K562 (cell line): ENCODE measurements at regions not wholly inside any gene's neighbourhood (a gene's known extent, or its start where the extent isn't known, plus 50 kb on each side); places are given as distances from the start of the nearest gene placed in this dataset.

Experiments used
- ATAC-seq: fragments of 200-7000 bp; cut with Tn5 transposase; 3 replicates; pipeline ENCODE4 v1.9.1; 2020; ENCODE audit warnings: moderate library complexity
- BruUV-seq: library from RNA; stranded (reverse); fragments of 400-500 nt; replicated peaks from 2 replicates; lab custom pipeline; 2021; lab: Mats Ljungman, UMichigan
- CTCF ChIA-PET: fragments of 300-600 bp; formaldehyde crosslinking; extraction: SDS; loops from one replicate; lab custom pipeline; 2021; ENCODE audit warnings: low intra/inter-chr PET ratio; lab: Yijun Ruan, JAX
- POLR2A ChIA-PET: fragments of 300-600, 350-650 bp; sonication (Branson Sonifier 250); formaldehyde crosslinking; extraction: SDS; loops from one replicate; lab custom pipeline; 2021; ENCODE audit warnings: antibody characterized with exemption, inconsistent platforms; lab: Yijun Ruan, JAX
- DNase-seq, 4 experiments: peaks; one replicate each; pipeline versions ENCODE4 v3.0.0 to v3.0.0-alpha.2; 2011 to 2018; ENCODE audit warnings: low spot score in 3 of 4, mixed read lengths in 3 of 4; ENCODE audit errors: extremely low read depth in 1 of 4
- FAIRE-seq: peaks from 2 replicates; lab custom pipeline; 2011; peaks lifted over from hg19 to GRCh38; lab: Jason Lieb, UNC
- H2AFZ ChIP-seq: 2 replicates; pipeline ENCODE4 v1.6.0; 2011; ENCODE audit warnings: low read depth, low read length, control low read depth, inconsistent platforms
- H3K27ac ChIP-seq: fragments of 200-600 bp; 3 replicates; pipeline ENCODE4 v1.8.0; 2011; ENCODE audit warnings: low read depth, mild to moderate bottlenecking, control low read depth, inconsistent platforms, low read length, moderate library complexity, mixed read lengths; ENCODE audit errors: extremely low read depth
- H3K27me3 ChIP-seq, 2 experiments: fragments of 300-600 bp in 1 of 2; 2 replicates in 1 of 2; 3 replicates in 1 of 2; pipeline versions ENCODE4 v1.6.0 to v1.8.0; 2011; ENCODE audit warnings: inconsistent platforms in 2 of 2, low read length in 2 of 2, mild to moderate bottlenecking in 1 of 2, mixed read lengths in 1 of 2, moderate library complexity in 1 of 2; ENCODE audit not compliant: control insufficient read depth in 2 of 2, insufficient read depth in 2 of 2
- H3K36me3 ChIP-seq: fragments of 300-600 bp; 3 replicates; pipeline ENCODE4 v1.8.0; 2011; ENCODE audit warnings: mild to moderate bottlenecking, low read length, inconsistent platforms; ENCODE audit not compliant: control insufficient read depth, insufficient read depth
- H3K4me1 ChIP-seq, 2 experiments: fragments of 200-600 bp in 1 of 2; replicated peaks in 1 of 2; 2 replicates in 1 of 2; 3 replicates in 1 of 2; pipeline versions ENCODE4 v1.5.1 to v1.8.0; 2011; ENCODE audit warnings: inconsistent platforms in 2 of 2, low read length in 2 of 2, mild to moderate bottlenecking in 1 of 2, mixed read lengths in 1 of 2, moderate library complexity in 1 of 2; ENCODE audit not compliant: control insufficient read depth in 2 of 2, insufficient read depth in 2 of 2
- H3K4me2 ChIP-seq: 2 replicates; pipeline ENCODE4 v1.6.1; 2011; ENCODE audit warnings: low read length, control low read depth, inconsistent platforms, mixed read lengths; ENCODE audit not compliant: insufficient read depth
- H3K4me3 ChIP-seq: fragments of 200-600 bp; sonication (generic), shearing (Covaris generic); 2 replicates; pipeline ENCODE4 v1.5.1; 2016; ENCODE audit warnings: control low read depth, inconsistent platforms
- H3K79me2 ChIP-seq: fragments of 200-600 bp; 3 replicates; pipeline ENCODE4 v1.8.0; 2011; ENCODE audit warnings: low read length, inconsistent platforms; ENCODE audit not compliant: control insufficient read depth, insufficient read depth
- H3K9ac ChIP-seq, 2 experiments: 2 replicates each; pipeline versions ENCODE4 v1.6.0 to v1.6.1; 2011; ENCODE audit warnings: low read depth in 2 of 2, low read length in 2 of 2, control low read depth in 1 of 2, inconsistent platforms in 1 of 2, mild to moderate bottlenecking in 1 of 2, mixed read lengths in 1 of 2; ENCODE audit not compliant: insufficient read depth in 1 of 2
- H3K9me1 ChIP-seq: one replicate; pipeline ENCODE4 v1.6.0; 2011; ENCODE audit warnings: inconsistent platforms, mild to moderate bottlenecking, low read length, moderate library complexity; ENCODE audit not compliant: control insufficient read depth, insufficient read depth
- H3K9me3 ChIP-seq: replicated peaks from 2 replicates; pipeline ENCODE4 v1.5.1; 2011; ENCODE audit warnings: low read depth, low read length, inconsistent platforms; ENCODE audit not compliant: control insufficient read depth, insufficient read depth
- H4K20me1 ChIP-seq: replicated peaks from 2 replicates; pipeline ENCODE4 v1.6.1; 2011; ENCODE audit warnings: low read length, inconsistent platforms, mixed read lengths; ENCODE audit not compliant: control insufficient read depth, insufficient read depth
- ARID2 ChIP-seq: fragments of 450-650 bp; IDR thresholded peaks from 2 replicates; pipeline ENCODE4 v1.6.1; 2017; ENCODE audit warnings: antibody characterized with exemption, mild to moderate bottlenecking
- CEBPZ ChIP-seq: fragments of 150-350 bp; IDR thresholded peaks from 2 replicates; pipeline ENCODE4 v1.6.1; 2014; ENCODE audit warnings: low read depth, mild to moderate bottlenecking, low read length, borderline replicate concordance
- CREBBP ChIP-seq: IDR thresholded peaks from one replicate; pipeline ENCODE4 v1.6.1; 2012; ENCODE audit warnings: low read depth, mild to moderate bottlenecking, control low read depth, inconsistent platforms, low read length
- GABPB1 ChIP-seq: sonication (generic); formaldehyde crosslinking; IDR thresholded peaks from 2 replicates; pipeline ENCODE4 v1.8.0; 2022; ENCODE audit warnings: mild to moderate bottlenecking, missing genetic modification reagents
- GATAD2B ChIP-seq: fragments of 450-650 bp; IDR thresholded peaks from 2 replicates; pipeline ENCODE4 v1.6.1; 2017; ENCODE audit warnings: mild to moderate bottlenecking, borderline replicate concordance
- HDGF ChIP-seq: fragments of 450-650 bp; IDR thresholded peaks from 2 replicates; pipeline ENCODE4 v1.6.1; 2016
- MXI1 ChIP-seq: IDR thresholded peaks from 2 replicates; pipeline ENCODE4 v1.6.1; 2011; ENCODE audit warnings: low read depth, mild to moderate bottlenecking, improper control_type of control experiment, low read length
- PTRF ChIP-seq: fragments of 450-650 bp; IDR thresholded peaks from 2 replicates; pipeline ENCODE4 v1.6.1; 2016; ENCODE audit warnings: mild to moderate bottlenecking, missing genetic modification characterization, missing compliant biosample characterization
- RNF2 ChIP-seq: sonication (generic); IDR thresholded peaks from 2 replicates; pipeline ENCODE4 v1.6.1; 2016
- SAP30 ChIP-seq: fragments of 200-600 bp; sonication (generic); IDR thresholded peaks from 2 replicates; pipeline ENCODE4 v1.6.1; 2012; ENCODE audit warnings: borderline replicate concordance, low read depth, mild to moderate bottlenecking, moderate library complexity, low read length, control low read depth, inconsistent platforms; ENCODE audit not compliant: insufficient read depth, poor library complexity, severe bottlenecking
- SIX5 ChIP-seq, 2 experiments: IDR thresholded peaks; 2 replicates each; pipeline ENCODE4 v1.6.1; 2011; ENCODE audit warnings: low read length in 2 of 2, borderline replicate concordance in 1 of 2, low read depth in 1 of 2, mild to moderate bottlenecking in 1 of 2, moderate library complexity in 1 of 2; ENCODE audit not compliant: insufficient read depth in 1 of 2
- SREBF1 ChIP-seq: fragments of 150-350 bp; IDR thresholded peaks from 2 replicates; pipeline ENCODE4 v1.6.1; 2014; ENCODE audit warnings: antibody characterized with exemption, low read depth, low read length, borderline replicate concordance
- TCFL5 ChIP-seq: fragments of 250-450 bp; sonication (Bioruptor Pico); conservative IDR thresholded peaks from 2 replicates; pipeline ENCODE4 v1.6.1; 2021; ENCODE audit warnings: mild to moderate bottlenecking, moderate library complexity, matching md5 sums
- ZBTB33 ChIP-seq: sonication (generic); formaldehyde crosslinking; IDR thresholded peaks from 2 replicates; pipeline ENCODE4 v1.8.1; 2023; ENCODE audit warnings: mild to moderate bottlenecking, missing genetic modification reagents
- ZHX1 ChIP-seq: fragments of 150-350 bp; conservative IDR thresholded peaks from 2 replicates; pipeline ENCODE4 v1.6.1; 2014; ENCODE audit warnings: low read length
- ZNF239 ChIP-seq: fragments of 250-450 bp; sonication (Bioruptor Pico); IDR thresholded peaks from 2 replicates; pipeline ENCODE4 v1.4.0; 2020; ENCODE audit warnings: mild to moderate bottlenecking
- WGBS: fragments of 100-300 bp; shearing (Covaris generic); methylation state at CpG from one replicate; pipeline ENCODE4 v1.1.6; 2016; ENCODE audit warnings: low coverage, mixed read lengths; ENCODE audit not compliant: insufficient coverage; ENCODE audit errors: missing lambda C conversion rate; 5-methylcytosine and 5-hydroxymethylcytosine counted together
- in situ Hi-C: fragments of 300-500 bp; cut with MboI; formaldehyde crosslinking; loops from 4 replicates; pipeline ENCODE4 v1.15.0; 2018; ENCODE audit warnings: inconsistent platforms, mixed read lengths
- intact Hi-C: fragments of 100-400 bp; cut with micrococcal nuclease; formaldehyde crosslinking; loops from 2 replicates; pipeline ENCODE4 v1.14.2; 2022

- DNase-seq: no peak
- in situ Hi-C loops (no loop called here), intact Hi-C loops (no loop called here)
- no peaks in the 10 kb centered on the region for H3K79me2 ChIP-seq
- no peaks in the 10 kb centered on the region for H3K27me3 ChIP-seq
- no peak overlapping the region for H3K4me2 ChIP-seq
- POLR2A ChIA-PET: no interaction called here
- FAIRE-seq: no peak
- H3K36me3 ChIP-seq: no peaks in the 10 kb centered on the region
- no peaks in the 10 kb centered on the region for H3K4me1 ChIP-seq
- ATAC-seq: no peak
- H4K20me1 ChIP-seq: no peaks in the 10 kb centered on the region
- no peak overlapping the region for H3K4me3 ChIP-seq
- no peak overlapping the region for H2AFZ ChIP-seq
- H3K27ac ChIP-seq: no peak overlapping the region
- H3K9me3 ChIP-seq: no peaks in the 10 kb centered on the region
- no peaks in the 10 kb centered on the region for H3K9me1 ChIP-seq
- H3K9ac ChIP-seq: no peak overlapping the region
- no TSS peak for BruUV-seq
- CTCF ChIA-PET: no interaction called here
- WGBS: 0% methylated on average over 6 of the region's 6 CpGs
- TF ChIP-seq TCFL5 (CRISPR knock-in tag) (no peak), SREBF1 (no peak), GABPB1 (CRISPR knock-in tag) (no peak), CREBBP (no peak), MXI1 (no peak), PTRF (no peak), GATAD2B (no peak), RNF2 (no peak), ZHX1 (no peak), HDGF (no peak), ZBTB33 (CRISPR knock-in tag) (no peak), CEBPZ (no peak), SIX5 (IDR thresholded peaks at IDR 0.05; ENCODE audit: borderline replicate concordance in 1 of 2, insufficient read depth in 1 of 2, low read depth in 1 of 2, low read length in 2 of 2) (no peak), ARID2 (no peak), SAP30 (no peak), ZNF239 (CRISPR knock-in tag) (no peak)
Observed at GRCh38 chr18:68440433-68440832, 274.5 kb downstream of the TMX3 start.
